NB4 (cell line): ENCODE measurements at regions not wholly inside any gene's neighbourhood (a gene's known extent, or its start where the extent isn't known, plus 50 kb on each side); places are given as distances from the start of the nearest gene placed in this dataset.

ENCODE experiments used
- DNase-seq: peaks from one replicate; pipeline ENCODE4 v3.0.0; 2010; ENCODE audit warnings: low read depth
- H3K4me3 ChIP-seq: one replicate; pipeline ENCODE4 v1.5.1; 2011; ENCODE audit warnings: mild to moderate bottlenecking, low read depth, low read length, moderate library complexity
- CTCF ChIP-seq: IDR thresholded peaks from one replicate; pipeline ENCODE4 v1.5.1; 2012; ENCODE audit warnings: low read depth, low read length
- MAX ChIP-seq: IDR thresholded peaks from 2 replicates; pipeline ENCODE4 v1.6.1; 2011; ENCODE audit warnings: low read depth, low read length
- MYC ChIP-seq: IDR thresholded peaks from 2 replicates; pipeline ENCODE4 v1.6.1; 2011; ENCODE audit warnings: low read depth, low read length
- POLR2A ChIP-seq: IDR thresholded peaks from 2 replicates; pipeline ENCODE4 v1.6.1; 2011; ENCODE audit warnings: mild to moderate bottlenecking; ENCODE audit not compliant: insufficient read length; ENCODE audit errors: extremely low read depth

- no peak overlapping the region for H3K4me3 ChIP-seq
- TF ChIP-seq MYC (no peak), POLR2A (no peak), MAX (no peak), CTCF (no peak)
- DNase-seq, result no peak
Observed at GRCh38 chr5:79851391-79851863, 139.6 kb downstream of the MTX3 start.

GRCh38 chr5:79850941-79851340 is 140.1 kb downstream of the MTX3 start:
- no peak overlapping the region for H3K4me3 ChIP-seq
- TF ChIP-seq CTCF (no peak), POLR2A (no peak), MYC (no peak), MAX (no peak)
- DNase-seq, result no peak

GRCh38 chr5:79850316-79850822 is 140.7 kb downstream of the MTX3 start:
- no peak for TF ChIP-seq MAX
- no peak for TF ChIP-seq MYC
- no peak for TF ChIP-seq CTCF
- TF ChIP-seq POLR2A, result no peak
- no peak for DNase-seq
- no peak overlapping the region for H3K4me3 ChIP-seq

- no peak for TF ChIP-seq POLR2A
- TF ChIP-seq MAX, result no peak
- no peak for TF ChIP-seq CTCF
- TF ChIP-seq MYC, result no peak
- no peak for DNase-seq
- H3K4me3 ChIP-seq, result no peak overlapping the region
Observed at GRCh38 chr5:79849486-79850315, 141.4 kb downstream of the MTX3 start.
